ENCODE measurements at regions not wholly inside any gene's neighbourhood (a gene's known extent, or its start where the extent isn't known, plus 50 kb on each side); places are given as distances from the start of the nearest gene placed in this dataset.

DNA sequence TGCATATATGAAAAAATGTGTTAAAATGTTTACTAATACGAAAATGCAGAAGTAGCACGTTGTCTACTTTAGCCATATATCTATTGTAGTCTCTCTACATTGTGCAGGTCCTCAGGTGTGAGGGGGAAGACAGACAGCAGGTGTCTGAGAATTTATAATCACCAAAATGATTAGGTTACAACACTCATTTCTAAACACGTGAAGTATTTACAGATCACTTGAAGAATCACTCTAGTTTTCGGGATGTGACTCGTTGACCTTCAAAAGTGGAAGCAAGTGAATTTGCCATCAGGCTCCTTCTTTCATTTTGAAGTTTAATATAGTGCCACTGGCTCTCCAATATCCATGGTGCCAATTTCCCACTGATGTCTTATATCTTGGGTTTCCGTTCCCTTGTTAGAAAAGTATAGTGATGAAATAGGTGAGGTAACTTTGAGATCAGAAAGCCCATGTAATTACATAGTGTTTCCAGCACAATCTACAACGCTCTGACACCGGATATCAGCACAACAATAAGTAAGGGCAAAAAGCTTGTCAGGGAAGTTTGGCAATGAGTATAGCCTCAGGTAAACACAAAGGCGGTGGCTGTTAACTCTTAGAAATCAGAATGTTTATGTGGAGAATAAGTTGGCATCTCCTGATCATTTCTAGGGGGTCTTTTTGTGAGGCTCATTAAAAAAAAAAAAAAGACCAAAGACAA lies 57.5 kb upstream of the SP4 start:
- no peak for TF ChIP-seq POLR2AphosphoS5 (IDR thresholded peaks at IDR 0.05; ENCODE audit: low read depth, low read length)
- TF ChIP-seq POLR2A (IDR thresholded peaks at IDR 0.05; ENCODE audit: low read depth, low read length): no peak
- no peak for TF ChIP-seq TAF1 (IDR thresholded peaks at IDR 0.05; ENCODE audit: borderline replicate concordance, low read depth, low read length)
